NT2/D1 (cell line): ENCODE measurements at regions not wholly inside any gene's neighbourhood (a gene's known extent, or its start where the extent isn't known, plus 50 kb on each side); places are given as distances from the start of the nearest gene placed in this dataset.

Source experiments
- SUZ12 ChIP-seq: IDR thresholded peaks from 2 replicates; pipeline ENCODE4 v1.6.1; 2011; ENCODE audit not compliant: insufficient read length, insufficient read depth; ENCODE audit errors: extremely low read depth
- YY1 ChIP-seq: IDR thresholded peaks from 2 replicates; pipeline ENCODE4 v1.6.1; 2011; ENCODE audit not compliant: insufficient read length, insufficient read depth
- ZNF274 ChIP-seq: IDR thresholded peaks from 2 replicates; pipeline ENCODE4 v1.6.1; 2011; ENCODE audit warnings: mild to moderate bottlenecking, low read depth, low read length

GRCh38 chr6:22218410-22218809, 78.4 kb downstream of the PRL start:
- TF ChIP-seq YY1 (no peak), ZNF274 (no peak), SUZ12 (no peak)
